AG09309 (cell line): ENCODE measurements at regions not wholly inside any gene's neighbourhood (a gene's known extent, or its start where the extent isn't known, plus 50 kb on each side); places are given as distances from the start of the nearest gene placed in this dataset.

Experiments used
- DNase-seq: peaks from one replicate; pipeline ENCODE4 v3.0.0-alpha.2; 2010; ENCODE audit warnings: low read depth
- H3K4me3 ChIP-seq: 2 replicates; pipeline ENCODE4 v1.5.1; 2011; ENCODE audit warnings: mild to moderate bottlenecking, low read depth, low read length, moderate library complexity; ENCODE audit not compliant: control insufficient read depth
- TF ChIP-seq, protein P1 (sequence below): IDR thresholded peaks from 2 replicates; pipeline ENCODE4 v1.5.1; 2011; ENCODE audit warnings: mild to moderate bottlenecking, low read depth, low read length, inconsistent platforms; ENCODE audit not compliant: insufficient read depth, control insufficient read depth; ENCODE audit errors: missing control alignments

DNA sequence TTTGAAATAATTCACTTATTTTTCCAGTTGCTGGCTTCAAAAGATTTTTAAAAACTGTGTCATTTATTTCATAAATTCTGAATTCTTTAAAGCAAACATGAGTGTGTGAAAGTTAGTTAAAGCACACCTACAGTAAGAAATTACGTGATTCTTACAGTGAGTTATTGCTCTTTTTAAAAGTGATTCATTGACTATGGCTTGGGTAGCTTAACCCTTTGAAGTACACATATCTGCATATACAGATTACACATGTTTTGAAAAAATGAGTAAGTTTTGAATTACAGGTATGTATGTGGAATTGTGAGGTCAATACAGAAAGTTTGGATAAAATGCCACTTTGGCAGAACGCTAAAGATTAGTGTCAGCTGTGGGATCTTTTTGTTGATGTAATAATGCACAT is 64.5 kb upstream of the MBNL1 start:
- TF ChIP-seq, protein P1, sequence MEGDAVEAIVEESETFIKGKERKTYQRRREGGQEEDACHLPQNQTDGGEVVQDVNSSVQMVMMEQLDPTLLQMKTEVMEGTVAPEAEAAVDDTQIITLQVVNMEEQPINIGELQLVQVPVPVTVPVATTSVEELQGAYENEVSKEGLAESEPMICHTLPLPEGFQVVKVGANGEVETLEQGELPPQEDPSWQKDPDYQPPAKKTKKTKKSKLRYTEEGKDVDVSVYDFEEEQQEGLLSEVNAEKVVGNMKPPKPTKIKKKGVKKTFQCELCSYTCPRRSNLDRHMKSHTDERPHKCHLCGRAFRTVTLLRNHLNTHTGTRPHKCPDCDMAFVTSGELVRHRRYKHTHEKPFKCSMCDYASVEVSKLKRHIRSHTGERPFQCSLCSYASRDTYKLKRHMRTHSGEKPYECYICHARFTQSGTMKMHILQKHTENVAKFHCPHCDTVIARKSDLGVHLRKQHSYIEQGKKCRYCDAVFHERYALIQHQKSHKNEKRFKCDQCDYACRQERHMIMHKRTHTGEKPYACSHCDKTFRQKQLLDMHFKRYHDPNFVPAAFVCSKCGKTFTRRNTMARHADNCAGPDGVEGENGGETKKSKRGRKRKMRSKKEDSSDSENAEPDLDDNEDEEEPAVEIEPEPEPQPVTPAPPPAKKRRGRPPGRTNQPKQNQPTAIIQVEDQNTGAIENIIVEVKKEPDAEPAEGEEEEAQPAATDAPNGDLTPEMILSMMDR = no peak
- H3K4me3 ChIP-seq = no peak overlapping the region
- no peak for DNase-seq

DNA sequence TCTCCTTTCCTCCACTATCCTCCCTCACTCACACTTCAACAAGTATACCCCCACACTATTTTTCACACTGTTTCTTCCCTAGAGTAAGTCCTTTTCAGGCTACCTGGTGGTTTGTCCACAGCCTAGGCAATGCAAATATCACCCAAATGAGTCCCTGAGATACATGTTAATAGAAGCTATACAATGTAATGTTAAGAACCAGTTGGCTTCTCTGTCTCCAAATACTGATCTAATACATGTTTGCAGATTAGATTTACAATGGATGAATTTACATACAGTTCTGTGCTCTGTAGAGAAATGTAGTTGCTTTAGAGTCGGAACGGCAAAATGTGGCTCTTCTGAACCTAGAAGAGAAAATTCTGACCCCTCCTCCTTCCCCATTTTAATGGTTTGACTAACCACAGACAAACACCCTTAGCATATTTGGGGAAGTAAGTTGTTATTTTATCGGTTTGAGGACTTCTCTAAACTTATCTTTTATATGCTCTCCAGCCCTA is 63.6 kb upstream of the MBNL1 start:
- TF ChIP-seq, protein P1 = no peak
- no peak overlapping the region for H3K4me3 ChIP-seq
- no peak for DNase-seq

DNA sequence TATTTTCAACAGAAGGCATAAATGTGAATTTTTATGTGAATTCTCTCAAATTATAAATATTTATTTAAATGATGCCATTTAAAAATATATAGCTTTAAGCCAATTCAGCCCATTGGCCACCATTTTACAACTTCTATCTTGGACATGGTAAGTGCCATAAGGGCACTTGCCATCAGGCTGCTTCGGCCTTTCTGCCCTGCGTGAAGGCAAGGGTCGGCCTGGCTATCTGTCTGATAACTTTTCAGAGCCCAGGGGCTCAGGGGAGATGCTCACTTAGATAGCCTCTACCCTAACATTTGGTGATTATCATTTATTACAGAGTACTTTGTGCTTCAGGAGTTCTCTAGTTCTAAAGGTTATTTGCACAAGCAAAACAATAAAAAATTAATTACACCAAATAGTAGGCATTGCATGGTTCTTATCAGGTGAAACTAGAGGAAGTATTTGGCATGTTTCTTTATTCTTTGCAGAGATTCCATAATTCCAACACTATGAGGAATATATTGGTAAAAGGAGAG is 62.4 kb upstream of the MBNL1 start:
- no peak overlapping the region for H3K4me3 ChIP-seq
- no peak for DNase-seq
- TF ChIP-seq, protein P1 = no peak

DNA sequence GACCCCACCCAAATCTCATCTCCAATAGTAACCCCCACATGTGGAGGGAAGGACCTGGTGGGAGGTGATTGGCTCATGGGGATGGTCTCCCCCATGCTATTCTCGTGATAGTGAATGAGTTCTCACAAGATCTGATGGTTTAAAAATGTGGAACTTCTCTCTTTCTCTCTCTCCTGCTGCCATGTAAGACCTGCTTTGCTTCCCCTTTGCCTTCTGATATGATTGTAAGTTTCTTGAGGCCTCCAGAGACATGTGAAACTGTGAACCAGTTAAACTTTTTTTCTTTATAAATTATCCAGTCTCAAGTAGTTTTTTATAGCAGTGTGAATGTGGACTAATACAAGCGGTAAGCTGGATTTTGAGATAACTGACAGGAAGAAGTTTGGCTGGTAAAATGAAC is 60.3 kb upstream of the MBNL1 start:
- no peak overlapping the region for H3K4me3 ChIP-seq
- DNase-seq = no peak
- TF ChIP-seq, protein P1 = no peak

DNA sequence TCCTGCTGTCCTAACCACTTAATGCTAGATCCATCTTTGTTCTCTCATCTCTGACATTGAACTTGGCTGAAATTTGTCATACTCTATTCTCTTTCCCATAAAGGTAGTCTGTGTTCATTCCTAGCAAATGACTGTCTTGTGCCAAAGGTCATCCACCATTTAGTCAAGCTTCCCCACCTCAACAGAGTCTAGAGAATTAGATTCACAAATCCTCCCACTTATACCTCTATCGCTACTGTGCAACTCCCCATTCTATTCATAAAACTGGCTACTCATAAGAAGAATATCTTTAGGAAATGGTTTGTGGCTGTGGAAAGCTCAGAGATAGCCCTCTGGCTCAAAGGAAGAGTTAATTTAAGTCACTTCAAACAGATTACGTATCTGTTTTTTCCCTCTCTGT is 59.7 kb upstream of the MBNL1 start:
- H3K4me3 ChIP-seq = no peak overlapping the region
- DNase-seq = no peak
- TF ChIP-seq, protein P1 = no peak

DNA sequence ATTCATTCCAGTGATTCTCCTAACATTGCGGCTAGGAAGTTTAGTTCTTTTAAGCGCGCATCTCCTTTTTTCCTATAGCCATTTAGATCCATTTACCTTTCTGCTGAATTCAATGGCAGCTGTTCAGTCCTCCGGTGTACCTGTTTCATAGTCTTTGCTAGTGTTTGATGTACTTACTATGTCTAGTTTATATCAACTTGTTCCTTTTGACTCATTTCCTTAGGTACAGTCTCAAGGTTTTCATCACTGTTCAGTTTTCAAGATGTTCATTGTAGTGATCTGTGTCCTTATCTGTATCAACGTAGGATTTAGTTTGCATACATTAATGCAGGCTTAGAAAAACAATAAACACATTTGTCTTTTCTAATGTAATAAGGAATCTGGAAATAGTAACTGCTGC is 59.0 kb upstream of the MBNL1 start:
- no peak for DNase-seq
- H3K4me3 ChIP-seq = no peak overlapping the region
- TF ChIP-seq, protein P1 = no peak

DNA sequence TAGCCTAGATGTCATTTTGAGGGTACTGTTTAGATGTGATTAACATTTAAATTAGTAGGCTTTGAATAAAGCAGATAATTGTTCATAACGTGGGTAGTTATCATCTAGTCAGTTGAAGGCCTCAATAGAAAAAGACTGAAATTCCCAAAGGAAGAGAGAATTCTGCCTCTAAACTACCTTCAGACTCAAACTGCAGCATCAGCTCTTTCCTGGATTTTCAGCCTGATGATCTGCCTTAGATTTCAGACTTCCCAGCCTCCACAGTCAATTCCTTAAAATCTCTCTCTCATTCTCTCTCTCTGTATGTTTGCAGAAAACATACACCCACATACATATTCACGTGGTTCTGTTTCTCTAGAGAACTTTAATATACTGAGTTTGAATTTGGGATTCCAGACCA is 58.0 kb upstream of the MBNL1 start:
- TF ChIP-seq, protein P1 = no peak
- H3K4me3 ChIP-seq = no peak overlapping the region
- DNase-seq = no peak
